ENCODE measurements at regions not wholly inside any gene's neighbourhood (a gene's known extent, or its start where the extent isn't known, plus 50 kb on each side); places are given as distances from the start of the nearest gene placed in this dataset.

- H4K12ac ChIP-seq (ENCODE audit: low read depth, low read length), result no peak overlapping the region
- no peak overlapping the region for H2AK5ac ChIP-seq (ENCODE audit: low read length)
- no peak overlapping the region for H3K4ac ChIP-seq (ENCODE audit: low read depth, low read length)
- no peak overlapping the region for H3K9ac ChIP-seq (ENCODE audit: low read length)
- H2BK5ac ChIP-seq (ENCODE audit: low read depth, low read length, poor library complexity), result no peak overlapping the region
- no peaks in the 10 kb centered on the region for H3K27me3 ChIP-seq (ENCODE audit: insufficient read depth, low read length)
- no peak for DNase-seq
- H4K8ac ChIP-seq (ENCODE audit: low read depth, low read length), result no peak overlapping the region
- H3K18ac ChIP-seq (ENCODE audit: low read length), result no peak overlapping the region
- no peaks in the 10 kb centered on the region for H3K9me3 ChIP-seq (ENCODE audit: insufficient read depth, low read depth, low read length)
- H2BK120ac ChIP-seq (ENCODE audit: insufficient read depth, low read length, poor library complexity), result no peak overlapping the region
- no peak overlapping the region for H3K27ac ChIP-seq (ENCODE audit: low read depth, low read length)
- no peak overlapping the region for H2AFZ ChIP-seq (ENCODE audit: insufficient read depth, low read length, poor library complexity)
- no peaks in the 10 kb centered on the region for H3K4me1 ChIP-seq (ENCODE audit: control insufficient read depth in 1 of 2, insufficient read depth in 2 of 2, low read length in 2 of 2)
- WGBS (ENCODE audit: extremely low coverage, insufficient coverage, insufficient read length), result no CpG with 5 or more reads among the region's 8 CpGs
- no peak overlapping the region for H3K14ac ChIP-seq (ENCODE audit: low read length)
- no peaks in the 10 kb centered on the region for H3K79me2 ChIP-seq (ENCODE audit: control insufficient read depth, insufficient read depth, low read length, poor library complexity)
- H3K4me2 ChIP-seq (ENCODE audit: low read length), result no peak overlapping the region
- no peak overlapping the region for H2BK12ac ChIP-seq (ENCODE audit: low read length)
- no peak overlapping the region for H4K91ac ChIP-seq (ENCODE audit: low read depth, low read length)
- no peak overlapping the region for H3K23ac ChIP-seq (ENCODE audit: low read length)
- no peaks in the 10 kb centered on the region for H3K79me1 ChIP-seq (ENCODE audit: low read length)
- H3K36me3 ChIP-seq (ENCODE audit: control insufficient read depth in 1 of 2, insufficient read depth in 2 of 2, low read length in 2 of 2), result no peaks in the 10 kb centered on the region
- H3K4me3 ChIP-seq (ENCODE audit: low read depth, low read length), result no peak overlapping the region
These were observed 160.5 kb downstream of the FGF18 start for GRCh38 chr5:171579976-171580411.

- no peaks in the 10 kb centered on the region for H3K79me1 ChIP-seq (ENCODE audit: low read length)
- H3K9ac ChIP-seq (ENCODE audit: low read length), result no peak overlapping the region
- no peak overlapping the region for H2BK120ac ChIP-seq (ENCODE audit: insufficient read depth, low read length, poor library complexity)
- no peak overlapping the region for H2BK12ac ChIP-seq (ENCODE audit: low read length)
- WGBS (ENCODE audit: extremely low coverage, insufficient coverage, insufficient read length), result 100% methylated on average over 2 of the region's 9 CpGs
- no peak overlapping the region for H4K12ac ChIP-seq (ENCODE audit: low read depth, low read length)
- no peaks in the 10 kb centered on the region for H3K4me1 ChIP-seq (ENCODE audit: control insufficient read depth in 1 of 2, insufficient read depth in 2 of 2, low read length in 2 of 2)
- no peaks in the 10 kb centered on the region for H3K36me3 ChIP-seq (ENCODE audit: control insufficient read depth in 1 of 2, insufficient read depth in 2 of 2, low read length in 2 of 2)
- no peak overlapping the region for H3K4me3 ChIP-seq (ENCODE audit: low read depth, low read length)
- H3K18ac ChIP-seq (ENCODE audit: low read length), result no peak overlapping the region
- no peak overlapping the region for H2BK5ac ChIP-seq (ENCODE audit: low read depth, low read length, poor library complexity)
- no peak overlapping the region for H2AK5ac ChIP-seq (ENCODE audit: low read length)
- no peak overlapping the region for H3K27ac ChIP-seq (ENCODE audit: low read depth, low read length)
- H4K91ac ChIP-seq (ENCODE audit: low read depth, low read length), result no peak overlapping the region
- no peaks in the 10 kb centered on the region for H3K9me3 ChIP-seq (ENCODE audit: insufficient read depth, low read depth, low read length)
- no peak overlapping the region for H3K14ac ChIP-seq (ENCODE audit: low read length)
- no peak for DNase-seq
- no peak overlapping the region for H3K4me2 ChIP-seq (ENCODE audit: low read length)
- H3K4ac ChIP-seq (ENCODE audit: low read depth, low read length), result no peak overlapping the region
- no peak overlapping the region for H2AFZ ChIP-seq (ENCODE audit: insufficient read depth, low read length, poor library complexity)
- no peak overlapping the region for H3K23ac ChIP-seq (ENCODE audit: low read length)
- H3K27me3 ChIP-seq (ENCODE audit: insufficient read depth, low read length), result no peaks in the 10 kb centered on the region
- H3K79me2 ChIP-seq (ENCODE audit: control insufficient read depth, insufficient read depth, low read length, poor library complexity), result no peaks in the 10 kb centered on the region
- H4K8ac ChIP-seq (ENCODE audit: low read depth, low read length), result no peak overlapping the region
These were observed 161.2 kb downstream of the FGF18 start for GRCh38 chr5:171580502-171581265.

- Histone ChIP-seq H2AK5ac (ENCODE audit: low read length) (no peak overlapping the region), H3K36me3 (ENCODE audit: control insufficient read depth in 1 of 2, insufficient read depth in 2 of 2, low read length in 2 of 2) (no peaks in the 10 kb centered on the region), H2BK12ac (ENCODE audit: low read length) (no peak overlapping the region), H3K23ac (ENCODE audit: low read length) (no peak overlapping the region), H4K91ac (ENCODE audit: low read depth, low read length) (no peak overlapping the region), H3K27ac (ENCODE audit: low read depth, low read length) (no peak overlapping the region), H2BK5ac (ENCODE audit: low read depth, low read length, poor library complexity) (no peak overlapping the region), H3K4me3 (ENCODE audit: low read depth, low read length) (no peak overlapping the region), H4K8ac (ENCODE audit: low read depth, low read length) (no peak overlapping the region), H3K9ac (ENCODE audit: low read length) (no peak overlapping the region), H4K12ac (ENCODE audit: low read depth, low read length) (no peak overlapping the region), H3K4me1 (ENCODE audit: control insufficient read depth in 1 of 2, insufficient read depth in 2 of 2, low read length in 2 of 2) (no peaks in the 10 kb centered on the region), H3K4ac (ENCODE audit: low read depth, low read length) (no peak overlapping the region), H3K79me2 (ENCODE audit: control insufficient read depth, insufficient read depth, low read length, poor library complexity) (no peaks in the 10 kb centered on the region), H3K27me3 (ENCODE audit: insufficient read depth, low read length) (no peaks in the 10 kb centered on the region), H3K18ac (ENCODE audit: low read length) (no peak overlapping the region), H3K79me1 (ENCODE audit: low read length) (no peaks in the 10 kb centered on the region), H3K14ac (ENCODE audit: low read length) (no peak overlapping the region), H2BK120ac (ENCODE audit: insufficient read depth, low read length, poor library complexity) (no peak overlapping the region), H3K4me2 (ENCODE audit: low read length) (no peak overlapping the region), H2AFZ (ENCODE audit: insufficient read depth, low read length, poor library complexity) (no peak overlapping the region), H3K9me3 (ENCODE audit: insufficient read depth, low read depth, low read length) (no peaks in the 10 kb centered on the region)
- no peak for DNase-seq
- WGBS (ENCODE audit: extremely low coverage, insufficient coverage, insufficient read length), result no CpG with 5 or more reads among the region's 7 CpGs
These were observed 162.3 kb downstream of the FGF18 start for GRCh38 chr5:171581781-171582180.

- Histone ChIP-seq H3K9me3 (ENCODE audit: insufficient read depth, low read depth, low read length) (no peaks in the 10 kb centered on the region), H2AFZ (ENCODE audit: insufficient read depth, low read length, poor library complexity) (no peak overlapping the region), H3K79me2 (ENCODE audit: control insufficient read depth, insufficient read depth, low read length, poor library complexity) (no peaks in the 10 kb centered on the region), H3K79me1 (ENCODE audit: low read length) (no peaks in the 10 kb centered on the region), H4K12ac (ENCODE audit: low read depth, low read length) (no peak overlapping the region), H2BK120ac (ENCODE audit: insufficient read depth, low read length, poor library complexity) (no peak overlapping the region), H3K4ac (ENCODE audit: low read depth, low read length) (no peak overlapping the region), H3K23ac (ENCODE audit: low read length) (no peak overlapping the region), H2BK12ac (ENCODE audit: low read length) (no peak overlapping the region), H3K27ac (ENCODE audit: low read depth, low read length) (no peak overlapping the region), H4K91ac (ENCODE audit: low read depth, low read length) (no peak overlapping the region), H3K36me3 (ENCODE audit: control insufficient read depth in 1 of 2, insufficient read depth in 2 of 2, low read length in 2 of 2) (no peaks in the 10 kb centered on the region), H3K4me1 (ENCODE audit: control insufficient read depth in 1 of 2, insufficient read depth in 2 of 2, low read length in 2 of 2) (no peaks in the 10 kb centered on the region), H2BK5ac (ENCODE audit: low read depth, low read length, poor library complexity) (no peak overlapping the region), H2AK5ac (ENCODE audit: low read length) (no peak overlapping the region), H3K4me3 (ENCODE audit: low read depth, low read length) (no peak overlapping the region), H3K9ac (ENCODE audit: low read length) (no peak overlapping the region), H4K8ac (ENCODE audit: low read depth, low read length) (no peak overlapping the region), H3K4me2 (ENCODE audit: low read length) (no peak overlapping the region), H3K14ac (ENCODE audit: low read length) (no peak overlapping the region), H3K18ac (ENCODE audit: low read length) (no peak overlapping the region), H3K27me3 (ENCODE audit: insufficient read depth, low read length) (no peaks in the 10 kb centered on the region)
- WGBS (ENCODE audit: extremely low coverage, insufficient coverage, insufficient read length), result no CpG with 5 or more reads among the region's 5 CpGs
- no peak for DNase-seq
These were observed 163.4 kb downstream of the FGF18 start for GRCh38 chr5:171582849-171583248.
